GM19240 (cell line): ENCODE measurements at regions not wholly inside any gene's neighbourhood (a gene's known extent, or its start where the extent isn't known, plus 50 kb on each side); places are given as distances from the start of the nearest gene placed in this dataset.
"Not testable (repeated sequence)": the region's sequence is repeated elsewhere in the genome, so short reads cannot be mapped to it uniquely, and the experiment has no call there.

Experiments used
- DNase-seq: peaks from one replicate; pipeline ENCODE4 v3.0.0; 2011; ENCODE audit warnings: low spot score; ENCODE audit not compliant: insufficient read length

DNA sequence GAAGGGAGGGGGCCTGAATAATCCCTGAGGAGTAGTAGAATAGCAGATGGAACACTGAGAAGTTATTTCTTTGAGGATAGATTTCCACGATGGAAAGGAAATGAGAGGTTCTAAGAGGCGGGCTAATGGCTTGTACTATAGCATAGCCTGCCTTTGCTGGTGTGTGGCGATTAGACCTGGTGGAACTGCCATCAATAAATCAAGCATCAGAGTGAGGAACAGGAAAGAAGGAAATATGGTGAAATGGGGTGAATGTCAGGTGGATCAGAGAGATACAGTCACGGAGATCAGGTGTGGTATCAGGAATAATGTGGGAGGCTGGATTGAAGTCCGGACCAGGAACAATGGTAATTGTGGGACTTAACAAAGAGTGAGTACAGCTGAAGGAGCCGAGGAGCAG lies 668.6 kb downstream of the SUCLG1 start:
- DNase-seq: not testable (repeated sequence)

DNA sequence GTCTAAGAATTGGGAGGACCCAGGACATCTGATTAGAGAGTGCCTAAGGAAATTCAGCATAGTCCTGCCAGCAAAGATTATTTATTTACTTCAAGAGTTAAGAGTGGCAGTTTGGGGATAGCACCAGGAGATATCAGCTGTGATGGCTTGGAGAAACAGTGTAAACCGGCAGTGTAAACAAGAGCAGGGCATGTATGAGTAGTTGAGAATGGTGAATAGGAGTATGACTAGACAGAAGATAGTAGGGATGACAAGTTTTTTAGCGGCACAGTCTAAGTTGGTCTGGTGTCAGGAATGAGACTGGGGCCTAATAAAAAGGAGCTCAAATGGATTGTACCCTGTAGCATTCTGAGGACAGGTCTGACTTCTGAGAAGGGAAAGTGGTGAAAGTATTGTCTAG lies 669.4 kb downstream of the SUCLG1 start:
- DNase-seq: not testable (repeated sequence)

DNA sequence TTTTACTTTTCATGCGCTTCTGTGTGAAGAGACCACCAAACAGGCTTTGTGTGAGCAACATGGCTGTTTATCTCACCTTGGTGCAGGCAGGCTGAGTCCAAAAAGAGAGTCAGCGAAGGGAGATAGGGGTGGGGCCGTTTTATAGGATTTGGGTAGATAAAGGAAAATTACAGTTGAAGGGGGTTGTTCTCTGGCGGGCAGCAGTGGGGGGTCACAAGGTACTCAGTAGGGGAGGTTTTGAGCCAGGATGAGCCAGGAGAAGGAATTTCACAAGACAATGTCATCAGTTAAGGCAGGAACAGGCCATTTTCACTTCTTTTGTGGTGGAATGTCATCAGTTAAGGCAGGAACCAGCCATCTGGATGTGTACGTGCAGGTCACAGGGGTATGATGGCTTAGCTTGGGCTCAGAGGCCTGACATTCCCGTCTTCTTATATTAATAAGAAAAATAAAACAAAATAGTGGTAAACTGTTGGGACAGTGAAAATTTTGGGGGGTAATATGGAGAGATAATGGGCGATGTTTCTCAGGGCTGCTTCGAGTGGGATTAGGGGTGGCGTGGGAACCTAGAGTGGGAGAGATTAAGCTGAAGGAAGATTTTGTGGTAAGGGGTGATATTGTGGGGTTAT lies 670.0 kb downstream of the SUCLG1 start:
- not testable (repeated sequence) for DNase-seq

DNA sequence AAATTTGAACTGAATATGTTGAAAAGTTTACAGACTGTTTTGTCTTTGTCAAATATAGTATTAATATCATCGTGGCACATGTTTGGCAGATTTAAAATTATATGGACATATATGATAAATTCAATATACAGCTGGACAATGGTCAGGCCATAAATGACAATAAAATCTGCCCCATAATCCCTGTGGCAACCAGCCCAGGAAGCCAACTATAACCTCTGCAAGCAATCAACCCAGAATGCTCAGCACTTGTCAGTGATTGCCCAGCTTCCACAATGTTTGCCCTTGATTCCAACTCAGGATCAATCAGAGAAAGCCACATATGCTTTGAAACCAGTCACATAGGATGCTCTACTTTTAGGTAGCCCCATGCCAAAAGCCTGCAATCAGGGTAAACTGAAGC lies 671.9 kb downstream of the SUCLG1 start:
- DNase-seq: no peak

DNA sequence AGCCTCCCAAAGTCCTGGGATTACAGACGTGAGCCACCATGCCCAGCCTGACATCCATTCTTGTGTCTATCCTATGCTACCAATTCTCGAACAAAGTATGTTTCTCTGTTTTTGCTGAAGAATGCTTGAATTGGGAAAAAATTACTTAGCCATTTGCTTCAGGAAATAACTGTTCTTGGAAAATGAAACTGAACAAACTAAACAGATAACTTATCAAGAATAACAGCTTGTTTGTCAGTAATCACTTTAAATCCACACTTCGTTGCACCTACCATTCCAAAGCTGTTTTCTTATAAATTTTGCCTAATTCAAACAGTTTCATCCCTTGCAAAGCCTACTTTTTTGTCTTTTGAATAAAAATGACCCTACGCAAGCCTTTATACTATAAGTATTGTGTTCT lies 672.9 kb downstream of the SUCLG1 start:
- no peak for DNase-seq

DNA sequence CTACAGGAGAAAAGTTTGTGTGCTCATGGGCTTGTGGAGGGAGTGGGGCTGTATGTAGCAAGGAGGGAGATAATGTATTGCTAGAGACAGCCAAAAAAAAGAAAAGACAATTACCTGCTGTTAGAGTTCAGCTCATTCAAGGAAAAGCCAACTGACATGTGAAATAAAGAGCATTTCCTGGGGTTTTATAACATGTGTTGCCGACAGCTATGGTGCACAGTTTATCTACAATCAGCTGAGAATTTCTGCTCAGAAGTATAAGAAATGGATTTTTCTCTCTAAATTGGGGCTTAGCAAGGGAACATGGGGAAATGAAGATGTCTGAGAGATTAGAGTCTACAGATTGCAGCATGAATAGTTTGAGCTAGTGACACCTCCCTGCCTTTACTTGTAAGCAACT lies 674.1 kb downstream of the SUCLG1 start:
- DNase-seq: no peak

DNA sequence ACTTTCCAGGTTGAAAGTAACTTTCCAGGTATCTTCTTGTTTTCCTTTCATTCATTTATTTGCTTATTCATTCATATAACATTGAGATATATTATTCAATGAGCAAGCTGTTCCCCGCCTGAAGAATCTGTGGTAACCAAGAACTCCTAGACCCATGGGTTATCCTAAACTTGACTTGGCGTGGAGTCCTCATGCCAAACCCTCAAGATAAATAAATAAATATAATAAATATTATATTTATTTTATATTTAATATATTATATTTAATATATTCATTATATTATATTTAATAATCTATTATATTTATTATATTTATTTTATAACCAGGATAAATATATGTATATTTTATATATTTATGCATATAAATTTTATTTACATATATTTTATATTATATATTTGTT lies 674.8 kb downstream of the SUCLG1 start:
- DNase-seq: no peak

DNA sequence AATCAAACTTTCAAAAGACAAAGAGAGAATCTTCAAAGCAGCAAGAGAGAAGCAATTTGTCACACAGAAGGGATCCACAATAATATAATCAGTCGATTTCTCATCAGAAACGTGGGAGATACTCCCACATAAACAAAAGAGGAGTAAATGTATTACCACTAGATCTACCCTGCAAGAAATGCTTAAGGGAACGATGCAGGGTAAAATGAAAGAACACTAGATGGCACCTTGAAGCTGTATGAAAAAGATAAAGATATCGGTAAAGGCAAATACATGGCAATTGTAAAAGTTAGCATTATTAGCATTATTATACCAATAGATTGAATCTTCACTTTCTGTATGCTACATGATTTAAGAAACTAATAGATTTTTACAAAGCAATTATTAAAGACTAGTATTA lies 677.0 kb downstream of the SUCLG1 start:
- no peak for DNase-seq

DNA sequence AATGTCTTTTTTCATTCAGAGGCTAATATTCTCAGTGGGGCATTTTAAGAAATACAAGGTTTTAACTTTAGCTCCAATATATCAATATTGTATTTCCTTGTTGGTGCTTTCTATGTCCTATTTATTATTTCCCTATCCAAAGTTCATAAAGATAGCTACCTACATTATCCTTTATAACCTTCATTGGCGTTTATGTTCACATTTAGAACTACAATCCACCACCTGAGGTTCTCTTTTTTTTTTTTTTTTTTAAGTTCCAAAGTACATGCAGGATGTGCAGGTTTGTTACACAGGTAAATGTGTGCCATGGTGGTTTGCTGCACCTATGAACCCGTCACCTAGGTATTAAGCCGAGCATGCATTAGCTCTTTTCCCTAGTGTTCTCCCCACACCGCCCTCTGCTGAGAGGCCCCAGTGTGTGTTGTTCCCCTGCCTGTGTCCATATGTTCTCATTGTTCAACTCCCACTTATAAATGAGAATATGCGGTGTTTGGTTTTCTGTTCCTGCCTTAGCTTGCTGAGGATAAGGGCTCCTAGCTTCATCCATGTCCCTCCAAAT lies 694.6 kb downstream of the SUCLG1 start:
- no peak for DNase-seq

DNA sequence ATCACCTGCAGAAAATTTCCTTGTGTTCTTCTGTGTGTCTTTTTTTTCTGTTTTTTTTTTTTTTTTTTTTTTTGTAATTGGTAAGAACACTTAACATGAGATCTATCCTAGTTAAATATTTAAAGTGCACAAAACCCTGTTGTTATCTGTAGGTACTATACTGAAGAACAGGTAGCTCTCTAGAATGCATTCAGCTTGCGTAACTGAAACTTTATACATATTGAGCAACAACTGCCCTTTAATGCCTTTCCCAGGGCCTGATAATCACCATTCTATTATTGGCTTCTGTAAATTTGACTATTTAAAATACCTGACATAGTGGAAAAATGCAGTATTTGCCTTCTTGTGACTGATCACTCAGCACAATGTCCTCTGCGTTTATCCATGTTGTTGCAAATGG lies 701.8 kb downstream of the SUCLG1 start:
- DNase-seq: no peak

DNA sequence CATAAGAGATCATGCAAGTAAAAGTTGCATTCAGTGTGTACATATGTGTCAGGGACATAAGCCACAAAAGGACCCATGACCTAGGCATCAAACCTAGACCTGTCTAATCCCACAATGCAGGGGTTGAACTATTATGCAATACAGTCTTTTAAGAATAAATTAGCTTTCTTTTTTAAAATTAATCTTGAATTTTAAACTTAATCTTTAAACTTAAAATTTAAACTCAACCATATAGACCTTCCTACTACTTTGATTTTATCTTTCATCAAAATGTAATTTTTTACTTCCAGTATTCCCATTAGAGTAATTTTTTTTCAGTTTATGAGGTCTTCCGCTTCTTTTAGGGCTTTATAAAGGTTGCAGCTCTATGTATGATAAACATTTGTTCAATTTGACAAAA lies 702.9 kb downstream of the SUCLG1 start:
- no peak for DNase-seq

DNA sequence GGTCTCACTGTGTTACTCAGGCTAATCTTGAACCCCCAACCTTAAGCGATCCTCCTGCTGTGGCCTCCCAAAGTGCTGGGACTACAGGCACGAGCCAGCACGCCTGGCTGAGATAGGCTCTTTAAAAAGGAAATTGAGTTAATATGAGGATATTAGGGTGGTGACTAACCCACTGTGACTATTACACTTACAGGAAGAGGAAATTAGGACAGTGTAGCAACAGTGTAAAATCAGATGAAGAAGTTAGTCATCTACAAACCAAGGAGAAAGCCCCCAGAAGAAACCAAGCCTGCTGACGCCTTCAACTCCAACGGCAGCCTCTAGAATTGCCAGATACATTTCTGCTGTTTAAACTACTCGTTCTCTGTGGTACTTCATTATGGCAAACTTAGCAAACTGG lies 711.9 kb downstream of the SUCLG1 start:
- DNase-seq: no peak

DNA sequence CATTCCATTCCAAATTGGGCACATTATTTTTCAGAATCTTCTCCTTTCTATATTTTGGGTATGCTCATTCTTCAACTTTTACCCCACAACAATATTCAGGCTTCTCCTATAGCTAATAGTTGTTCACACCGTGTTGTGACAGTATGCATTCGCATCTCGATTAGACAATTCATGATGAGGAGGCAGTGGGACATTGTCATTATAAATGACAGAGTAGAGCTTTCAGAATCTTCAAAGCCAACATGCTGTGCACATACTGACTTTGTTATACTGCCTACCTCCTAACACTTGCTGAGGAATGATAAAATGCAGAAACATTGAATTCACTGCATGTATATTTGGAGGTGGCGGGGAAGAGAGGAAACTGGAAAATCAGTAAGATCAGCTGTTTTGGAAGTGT lies 714.2 kb downstream of the SUCLG1 start:
- DNase-seq: no peak

DNA sequence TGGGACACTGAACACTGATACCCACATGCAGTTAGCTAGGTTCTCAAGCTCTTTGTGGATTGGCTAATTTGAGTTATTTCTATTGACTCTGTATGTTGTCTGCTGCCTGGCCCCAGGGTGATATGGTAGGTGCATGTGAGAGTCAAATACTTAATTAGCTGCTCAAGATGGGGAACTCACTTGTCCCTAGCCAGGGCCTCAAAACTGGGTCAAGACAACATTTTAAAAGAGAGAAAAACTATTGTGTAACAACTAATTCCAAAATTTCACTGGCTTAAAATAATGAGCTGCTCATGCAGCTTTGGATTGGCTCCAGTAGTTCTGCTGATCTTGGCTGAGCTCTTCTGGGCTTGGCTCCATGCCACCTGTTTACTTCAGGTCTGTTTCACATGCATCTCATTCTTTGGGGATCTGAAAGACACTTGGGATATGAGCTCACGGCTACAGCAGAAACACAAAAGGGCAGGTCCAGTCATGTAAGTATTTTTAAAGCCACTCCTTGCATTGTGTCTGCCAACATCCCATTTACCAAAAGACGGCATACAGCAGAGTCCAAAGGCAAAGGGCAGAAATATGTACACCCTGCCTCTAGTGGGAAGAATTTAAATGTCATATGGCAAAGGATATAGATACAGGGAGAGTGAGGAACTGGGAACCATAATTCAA lies 716.8 kb downstream of the SUCLG1 start:
- no peak for DNase-seq

DNA sequence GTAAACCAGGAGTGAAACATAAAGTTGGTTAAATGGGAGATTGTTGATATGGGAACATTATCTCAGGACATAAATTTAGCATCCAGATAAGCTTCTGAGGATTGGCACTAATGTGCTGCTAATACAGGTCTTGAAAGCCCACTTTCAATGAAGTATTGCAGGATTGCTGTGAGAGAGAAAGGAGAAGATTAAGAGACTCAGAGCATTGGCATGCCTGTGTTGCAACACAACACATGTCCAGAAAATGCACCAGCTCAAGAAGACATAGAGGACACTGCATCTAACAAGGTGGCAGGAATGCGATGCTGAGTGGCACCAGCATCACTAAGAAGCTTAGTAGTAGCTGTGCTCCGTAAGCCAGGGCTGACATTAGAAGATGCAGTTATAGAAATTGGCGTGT lies 728.9 kb downstream of the SUCLG1 start:
- no peak for DNase-seq

DNA sequence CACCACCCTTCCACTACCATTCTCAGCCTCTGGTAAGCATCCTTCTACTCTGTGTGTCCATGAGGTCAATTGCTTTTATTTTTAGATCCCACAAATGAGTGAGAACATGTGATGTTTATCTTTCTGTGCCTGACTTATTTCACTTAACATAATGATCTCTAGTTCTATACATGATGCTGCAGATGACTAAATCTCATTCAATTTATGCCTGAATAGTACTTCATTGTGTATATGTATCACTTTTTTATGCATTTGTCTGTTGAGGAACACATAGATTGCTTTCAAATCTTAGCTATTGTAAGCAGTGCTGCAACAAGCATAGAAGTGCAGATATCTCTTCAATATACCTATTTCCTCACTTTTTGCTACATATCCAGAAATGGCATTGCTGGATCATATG lies 733.3 kb downstream of the SUCLG1 start:
- DNase-seq: no peak

DNA sequence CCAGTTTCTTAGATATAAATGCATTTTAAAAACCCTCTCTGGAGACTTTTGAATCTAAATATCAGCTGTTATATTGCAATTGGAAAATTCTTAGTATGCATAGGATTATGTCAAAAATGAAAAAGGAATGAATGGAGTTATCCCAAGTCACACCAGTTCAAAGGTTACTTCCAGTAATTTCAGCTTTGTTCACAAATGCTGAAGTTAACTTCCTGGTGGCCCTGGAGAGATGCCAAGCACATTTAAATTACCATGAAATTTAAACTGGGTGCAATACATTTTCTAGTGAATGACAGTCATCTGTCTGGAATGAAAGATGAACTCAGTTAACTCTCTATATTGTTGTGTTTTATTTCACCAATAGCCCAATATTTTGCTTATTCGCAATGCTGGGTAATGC lies 753.9 kb downstream of the SUCLG1 start:
- no peak for DNase-seq

DNA sequence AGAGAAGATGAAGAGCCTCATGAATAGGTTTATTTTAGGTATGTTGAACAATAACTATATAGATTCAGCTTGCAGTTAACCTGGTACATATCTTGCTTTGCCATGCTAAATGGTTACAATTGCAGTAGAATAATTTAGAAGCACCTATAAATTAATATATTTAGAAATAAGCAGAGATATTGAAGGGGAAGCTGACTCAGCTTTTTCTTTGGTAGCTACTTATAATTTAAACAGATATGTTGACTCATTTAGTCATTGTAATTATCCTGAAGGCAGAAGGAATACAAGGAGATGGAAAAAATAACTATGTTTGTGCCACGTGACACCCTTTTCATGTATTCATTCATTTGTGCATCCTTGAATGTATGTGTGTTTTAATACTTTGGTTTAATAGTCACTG lies 755.5 kb downstream of the SUCLG1 start:
- no peak for DNase-seq

DNA sequence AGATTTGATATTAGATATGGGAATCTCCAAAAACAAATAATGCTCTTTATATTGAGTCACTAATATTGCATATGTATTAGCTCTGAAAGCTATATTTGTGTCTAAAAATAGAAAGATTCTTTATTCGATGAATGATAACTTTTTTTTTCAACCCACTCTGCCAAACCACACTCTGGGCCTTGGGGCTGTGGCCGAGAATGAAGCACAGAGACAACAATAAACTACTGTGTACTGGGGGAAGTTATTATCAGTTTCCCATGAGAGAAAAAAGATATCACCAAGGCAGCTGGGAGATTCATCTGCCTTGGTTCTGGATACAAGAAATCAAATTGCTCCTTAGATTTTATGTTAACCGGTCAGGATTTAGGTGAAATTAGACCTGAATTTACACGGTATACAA lies 762.2 kb downstream of the SUCLG1 start:
- DNase-seq: no peak

DNA sequence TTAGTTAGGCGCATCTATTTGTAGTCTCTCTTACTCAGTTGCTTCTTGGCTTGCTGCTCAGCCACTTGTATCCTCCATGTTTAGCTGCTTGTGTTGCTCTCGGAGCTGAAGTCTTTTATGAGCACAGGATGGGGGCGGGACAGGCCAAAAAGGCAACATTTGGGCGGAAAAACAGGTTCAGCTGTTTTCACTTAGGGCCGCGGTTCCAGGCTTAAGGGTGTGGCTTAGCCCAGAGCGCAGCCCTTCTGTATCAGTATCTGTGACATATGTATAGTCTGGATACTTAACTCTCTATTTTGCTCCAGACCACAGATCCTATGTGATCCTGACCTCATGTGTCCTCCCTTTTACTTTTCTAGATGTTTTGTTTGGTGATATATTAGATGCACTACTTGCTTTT lies 763.5 kb downstream of the SUCLG1 start:
- DNase-seq: no peak

DNA sequence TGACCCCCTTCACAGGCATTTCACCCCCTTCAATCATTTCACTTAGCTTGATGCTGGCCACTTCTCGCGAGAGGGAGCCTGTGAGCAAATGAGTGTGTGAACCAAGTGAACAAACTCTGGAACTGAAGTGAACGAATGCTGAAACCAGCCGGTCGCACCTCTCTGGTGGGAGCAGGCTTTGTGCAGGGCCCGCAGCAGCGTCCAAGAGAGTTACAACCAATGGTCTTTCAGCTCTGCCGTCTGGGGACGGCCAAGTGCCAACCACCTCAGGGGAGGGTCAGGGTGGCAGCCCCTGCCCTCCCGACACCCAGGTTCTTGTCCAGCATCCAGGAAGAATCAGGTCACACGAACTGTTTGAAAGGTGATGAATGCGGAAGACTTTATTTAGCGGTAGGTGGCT lies 764.0 kb downstream of the SUCLG1 start:
- DNase-seq: no peak

DNA sequence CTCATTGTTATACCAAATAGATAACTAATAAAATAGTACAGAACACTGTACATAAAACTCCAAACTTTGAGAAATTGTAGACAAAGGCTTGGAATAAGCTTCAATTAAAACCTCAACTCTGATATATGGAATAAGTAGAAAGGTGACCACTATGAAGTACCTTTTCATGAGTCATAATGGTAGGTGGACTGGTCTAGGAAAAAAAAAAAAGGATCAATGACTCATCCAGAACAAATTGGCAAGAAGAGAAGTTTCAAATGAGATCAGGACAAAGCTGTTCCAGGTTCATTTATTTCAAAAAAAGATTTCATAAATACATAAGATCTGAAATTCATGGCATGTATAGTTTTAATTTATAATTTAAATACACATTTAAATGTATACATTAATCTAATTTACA lies 769.7 kb downstream of the SUCLG1 start:
- DNase-seq: no peak

DNA sequence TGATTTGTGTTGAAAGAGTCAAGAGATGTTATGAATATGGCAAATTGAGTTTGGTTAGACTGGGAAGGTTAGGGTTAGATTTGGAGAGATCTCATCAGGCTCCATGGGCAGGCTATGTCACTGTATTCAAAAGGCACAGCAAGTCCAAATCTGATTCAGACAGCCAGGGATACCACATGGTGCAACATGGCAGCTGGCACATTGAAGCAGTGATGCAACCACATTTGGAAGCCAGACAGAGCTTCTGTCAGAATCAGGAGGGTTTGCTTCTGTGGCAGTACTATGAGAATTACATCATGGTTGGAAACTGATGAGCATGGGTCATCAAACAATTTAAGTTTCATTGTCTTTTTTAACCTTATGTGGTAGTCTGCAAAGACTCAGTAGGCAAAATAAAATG lies 772.2 kb downstream of the SUCLG1 start:
- no peak for DNase-seq
